ENCODE measurements at regions not wholly inside any gene's neighbourhood (a gene's known extent, or its start where the extent isn't known, plus 50 kb on each side); places are given as distances from the start of the nearest gene placed in this dataset.

GRCh38 chr4:165678236-165678935, 194.7 kb upstream of the TLL1 start:
- TF ChIP-seq EZH2 (IDR thresholded peaks at IDR 0.05; ENCODE audit: insufficient read depth, poor library complexity, severe bottlenecking): no peak
- no peak for TF ChIP-seq EZH2phosphoT487 (IDR thresholded peaks at IDR 0.05; ENCODE audit: insufficient read depth, low read depth)
